GM23338 (cell line): ENCODE measurements at regions not wholly inside any gene's neighbourhood (a gene's known extent, or its start where the extent isn't known, plus 50 kb on each side); places are given as distances from the start of the nearest gene placed in this dataset.

ENCODE experiments used
- EZH2 ChIP-seq: fragments of 200-600 bp; sonication (generic); IDR thresholded peaks from one replicate; pipeline ENCODE4 v1.8.0; 2017; ENCODE audit warnings: antibody characterized with exemption, mild to moderate bottlenecking, low read depth; ENCODE audit not compliant: unreplicated experiment
- EZH2phosphoT487 ChIP-seq: fragments of 200-600 bp; sonication (generic); IDR thresholded peaks from one replicate; pipeline ENCODE4 v1.8.1; 2018; ENCODE audit warnings: antibody characterized with exemption; ENCODE audit not compliant: unreplicated experiment
- POLR2AphosphoS5 ChIP-seq: IDR thresholded peaks from 2 replicates; pipeline ENCODE4 v1.6.1; 2016; ENCODE audit warnings: antibody characterized with exemption, low read depth
- STAT1 ChIP-seq: IDR thresholded peaks from one replicate; pipeline ENCODE4 v1.6.1; 2016; ENCODE audit warnings: antibody characterized with exemption; ENCODE audit not compliant: unreplicated experiment
- TF ChIP-seq, protein P1 (sequence below), 2 experiments: fragments of 200-600 bp in 1 of 2; sonication (generic) in 1 of 2; conservative IDR thresholded peaks; 2 replicates each; pipeline versions ENCODE4 v1.5.1 to v1.6.1; 2016 to 2017; ENCODE audit warnings: antibody characterized with exemption in 2 of 2, low read depth in 2 of 2, mild to moderate bottlenecking in 2 of 2, moderate library complexity in 1 of 2

DNA sequence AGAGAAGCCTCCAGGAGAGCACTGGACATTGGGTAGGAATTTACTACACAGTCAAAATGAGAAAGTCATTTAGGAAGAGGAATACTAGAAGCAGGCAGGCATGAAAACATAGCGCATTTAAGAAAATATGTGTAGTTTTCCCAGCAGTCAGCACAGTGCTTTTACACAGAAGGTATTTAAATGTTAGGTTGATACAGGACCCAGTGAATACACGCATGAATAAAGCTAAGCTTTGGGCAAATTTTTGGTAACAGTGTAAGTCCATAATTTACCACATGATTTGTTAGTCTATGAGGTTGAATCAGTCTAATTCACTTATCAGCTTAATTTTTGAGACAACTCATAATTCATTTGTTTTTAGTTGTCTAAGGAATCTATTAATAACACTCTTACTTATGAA, 421.7 kb upstream of the CDH20 start:
- TF ChIP-seq, protein P1, sequence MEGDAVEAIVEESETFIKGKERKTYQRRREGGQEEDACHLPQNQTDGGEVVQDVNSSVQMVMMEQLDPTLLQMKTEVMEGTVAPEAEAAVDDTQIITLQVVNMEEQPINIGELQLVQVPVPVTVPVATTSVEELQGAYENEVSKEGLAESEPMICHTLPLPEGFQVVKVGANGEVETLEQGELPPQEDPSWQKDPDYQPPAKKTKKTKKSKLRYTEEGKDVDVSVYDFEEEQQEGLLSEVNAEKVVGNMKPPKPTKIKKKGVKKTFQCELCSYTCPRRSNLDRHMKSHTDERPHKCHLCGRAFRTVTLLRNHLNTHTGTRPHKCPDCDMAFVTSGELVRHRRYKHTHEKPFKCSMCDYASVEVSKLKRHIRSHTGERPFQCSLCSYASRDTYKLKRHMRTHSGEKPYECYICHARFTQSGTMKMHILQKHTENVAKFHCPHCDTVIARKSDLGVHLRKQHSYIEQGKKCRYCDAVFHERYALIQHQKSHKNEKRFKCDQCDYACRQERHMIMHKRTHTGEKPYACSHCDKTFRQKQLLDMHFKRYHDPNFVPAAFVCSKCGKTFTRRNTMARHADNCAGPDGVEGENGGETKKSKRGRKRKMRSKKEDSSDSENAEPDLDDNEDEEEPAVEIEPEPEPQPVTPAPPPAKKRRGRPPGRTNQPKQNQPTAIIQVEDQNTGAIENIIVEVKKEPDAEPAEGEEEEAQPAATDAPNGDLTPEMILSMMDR (conservative IDR thresholded peaks at IDR 0.05; ENCODE audit: low read depth in 2 of 2) = no peak
- TF ChIP-seq EZH2 (no peak), POLR2AphosphoS5 (no peak), STAT1 (no peak), EZH2phosphoT487 (no peak)
